NT2/D1 (cell line): ENCODE measurements at regions not wholly inside any gene's neighbourhood (a gene's known extent, or its start where the extent isn't known, plus 50 kb on each side); places are given as distances from the start of the nearest gene placed in this dataset.

Experiments
- DNase-seq: peaks from one replicate; pipeline ENCODE4 v3.0.0-alpha.2; 2011; ENCODE audit warnings: low read depth, low spot score
- H3K27me3 ChIP-seq: 2 replicates; pipeline ENCODE4 v1.6.0; 2011; ENCODE audit warnings: mild to moderate bottlenecking; ENCODE audit not compliant: insufficient read length, insufficient read depth
- H3K36me3 ChIP-seq: 2 replicates; pipeline ENCODE4 v1.6.1; 2011; ENCODE audit warnings: mild to moderate bottlenecking, low read length, mixed read lengths; ENCODE audit not compliant: insufficient read depth, insufficient read length
- H3K4me1 ChIP-seq: 2 replicates; pipeline ENCODE4 v1.5.1; 2011; ENCODE audit not compliant: insufficient read depth, insufficient read length
- H3K4me3 ChIP-seq: 2 replicates; pipeline ENCODE4 v1.5.1; 2011; ENCODE audit warnings: low read depth; ENCODE audit not compliant: insufficient read length
- H3K9ac ChIP-seq: 2 replicates; pipeline ENCODE4 v1.6.0; 2011; ENCODE audit warnings: low read depth; ENCODE audit not compliant: insufficient read length
- H3K9me3 ChIP-seq: 2 replicates; pipeline ENCODE4 v1.5.1; 2011; ENCODE audit warnings: mild to moderate bottlenecking, low read length; ENCODE audit not compliant: insufficient read depth
- SUZ12 ChIP-seq: IDR thresholded peaks from 2 replicates; pipeline ENCODE4 v1.6.1; 2011; ENCODE audit not compliant: insufficient read length, insufficient read depth; ENCODE audit errors: extremely low read depth
- YY1 ChIP-seq: IDR thresholded peaks from 2 replicates; pipeline ENCODE4 v1.6.1; 2011; ENCODE audit not compliant: insufficient read length, insufficient read depth
- ZNF274 ChIP-seq: IDR thresholded peaks from 2 replicates; pipeline ENCODE4 v1.6.1; 2011; ENCODE audit warnings: mild to moderate bottlenecking, low read depth, low read length

DNA sequence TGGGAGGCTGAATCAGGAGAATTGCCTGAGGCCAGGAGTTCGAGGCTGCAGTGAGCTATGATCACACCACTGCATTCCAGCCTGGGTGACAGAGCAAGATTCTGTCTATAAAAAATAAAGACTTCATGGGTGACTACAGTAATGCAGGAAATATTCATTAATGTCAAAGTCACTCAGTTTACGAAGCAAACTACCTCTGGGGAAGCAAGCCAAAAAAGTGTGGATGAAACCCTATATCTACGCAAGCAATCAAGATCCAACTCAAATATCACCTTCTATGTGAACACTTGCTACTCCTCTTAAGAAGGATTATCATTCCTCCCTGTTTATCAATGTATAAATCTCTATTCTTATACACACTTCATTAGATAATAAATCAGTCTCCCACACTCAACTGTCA, 434.8 kb downstream of the SETD4 start:
- no peaks in the 10 kb centered on the region for H3K36me3 ChIP-seq
- H3K4me3 ChIP-seq = no peak overlapping the region
- no peaks in the 10 kb centered on the region for H3K27me3 ChIP-seq
- no peak for DNase-seq
- H3K9me3 ChIP-seq = peaks cover 13% of the 10 kb centered on the region
- peaks cover 2% of the 10 kb centered on the region for H3K4me1 ChIP-seq
- TF ChIP-seq SUZ12 = no peak
- no peak for TF ChIP-seq ZNF274
- TF ChIP-seq YY1 = no peak
- no peak overlapping the region for H3K9ac ChIP-seq

DNA sequence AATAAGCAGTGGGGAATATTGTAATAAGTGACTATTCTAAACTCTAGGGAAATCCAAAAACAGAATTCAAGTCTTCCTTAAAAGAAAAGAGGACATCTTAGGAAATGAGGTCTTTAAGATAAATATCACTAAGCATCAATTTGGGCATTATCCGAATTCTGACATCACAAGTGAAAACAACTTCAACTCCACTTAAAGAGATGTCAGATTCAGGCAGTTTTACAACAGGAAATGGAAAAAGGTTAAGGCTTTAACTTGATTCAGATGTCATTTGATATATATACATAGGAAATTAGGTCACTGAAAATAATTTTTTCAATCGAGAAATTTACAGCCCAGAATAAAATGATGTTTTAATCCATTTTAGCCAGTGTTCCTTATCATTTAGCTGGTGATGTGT, 435.4 kb downstream of the SETD4 start:
- H3K9ac ChIP-seq = no peak overlapping the region
- H3K4me3 ChIP-seq = no peak overlapping the region
- no peak for DNase-seq
- H3K36me3 ChIP-seq = no peaks in the 10 kb centered on the region
- peaks cover 2% of the 10 kb centered on the region for H3K4me1 ChIP-seq
- TF ChIP-seq ZNF274 (no peak), YY1 (no peak), SUZ12 (no peak)
- peaks cover 16% of the 10 kb centered on the region for H3K9me3 ChIP-seq
- no peaks in the 10 kb centered on the region for H3K27me3 ChIP-seq

DNA sequence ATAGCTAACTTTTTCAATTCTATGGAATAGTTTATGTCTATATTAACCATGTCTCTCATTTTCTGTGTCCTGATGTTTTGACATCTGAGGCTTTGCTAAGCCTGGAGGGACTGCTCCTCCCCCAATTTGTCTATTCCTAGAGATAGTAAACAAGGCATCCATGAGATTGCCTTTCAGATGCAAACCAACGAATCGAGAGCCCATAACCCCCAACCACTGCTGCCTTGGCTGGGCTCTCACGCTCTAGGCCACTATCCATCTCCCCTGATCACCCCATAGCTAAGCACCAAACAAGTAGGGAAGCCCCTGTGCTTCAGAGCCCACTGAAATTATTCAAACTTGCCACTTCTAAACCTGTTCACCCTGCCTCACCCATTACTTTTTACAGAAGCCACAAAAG, 437.7 kb downstream of the SETD4 start:
- Histone ChIP-seq H3K9me3 (peaks cover 16% of the 10 kb centered on the region), H3K4me3 (no peak overlapping the region), H3K9ac (no peak overlapping the region), H3K4me1 (no peaks in the 10 kb centered on the region), H3K27me3 (no peaks in the 10 kb centered on the region), H3K36me3 (no peaks in the 10 kb centered on the region)
- TF ChIP-seq SUZ12 = no peak
- DNase-seq = peak; percentile 54

DNA sequence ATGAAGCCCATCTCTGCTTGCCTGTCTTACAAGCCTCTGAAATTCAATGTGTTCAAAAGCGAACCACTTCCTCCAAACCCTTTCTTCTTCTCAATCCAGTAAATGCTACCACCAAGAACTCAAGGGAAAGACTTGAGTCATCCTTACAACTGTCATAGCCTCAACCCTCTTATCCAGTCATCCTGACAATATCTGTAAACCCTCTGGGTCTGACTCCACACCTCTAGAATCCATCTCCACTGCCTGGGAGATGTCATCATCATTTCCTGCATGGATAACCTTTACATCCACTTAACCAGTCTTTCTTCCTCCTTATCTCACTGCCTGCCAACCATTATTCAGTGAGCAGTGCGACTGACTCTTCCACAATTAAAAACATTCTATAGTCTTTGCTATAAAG, 441.1 kb downstream of the SETD4 start:
- Histone ChIP-seq H3K4me1 (peaks cover 2% of the 10 kb centered on the region), H3K9me3 (peaks cover 33% of the 10 kb centered on the region), H3K36me3 (no peaks in the 10 kb centered on the region), H3K27me3 (no peaks in the 10 kb centered on the region), H3K4me3 (no peak overlapping the region), H3K9ac (no peak overlapping the region)
- no peak for DNase-seq
- TF ChIP-seq ZNF274 (no peak), YY1 (no peak), SUZ12 (no peak)

DNA sequence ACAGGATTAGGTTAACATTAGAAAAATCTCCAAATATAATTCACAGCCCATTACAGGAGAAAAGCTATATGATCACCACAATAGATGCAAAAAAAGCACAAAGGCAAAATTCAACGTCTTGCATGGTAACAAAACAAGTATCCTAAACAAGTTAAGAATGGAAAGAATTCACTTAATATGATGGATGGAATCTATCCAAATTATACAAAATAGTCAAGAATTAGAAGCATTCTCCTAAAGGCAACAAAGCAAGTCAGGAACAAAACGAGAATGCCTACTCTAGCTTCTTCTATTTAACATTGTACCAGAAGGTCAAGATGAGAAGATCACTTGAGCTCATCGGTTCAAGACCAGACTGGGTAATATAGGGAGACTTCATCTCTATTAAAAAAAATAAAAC, 442.8 kb downstream of the SETD4 start:
- no peak for TF ChIP-seq ZNF274
- TF ChIP-seq SUZ12 = no peak
- no peak for TF ChIP-seq YY1
- H3K4me1 ChIP-seq = peaks cover 4% of the 10 kb centered on the region
- no peak overlapping the region for H3K4me3 ChIP-seq
- no peak overlapping the region for H3K9ac ChIP-seq
- peaks cover 34% of the 10 kb centered on the region for H3K9me3 ChIP-seq
- DNase-seq = no peak
- H3K27me3 ChIP-seq = no peaks in the 10 kb centered on the region
- H3K36me3 ChIP-seq = no peaks in the 10 kb centered on the region

DNA sequence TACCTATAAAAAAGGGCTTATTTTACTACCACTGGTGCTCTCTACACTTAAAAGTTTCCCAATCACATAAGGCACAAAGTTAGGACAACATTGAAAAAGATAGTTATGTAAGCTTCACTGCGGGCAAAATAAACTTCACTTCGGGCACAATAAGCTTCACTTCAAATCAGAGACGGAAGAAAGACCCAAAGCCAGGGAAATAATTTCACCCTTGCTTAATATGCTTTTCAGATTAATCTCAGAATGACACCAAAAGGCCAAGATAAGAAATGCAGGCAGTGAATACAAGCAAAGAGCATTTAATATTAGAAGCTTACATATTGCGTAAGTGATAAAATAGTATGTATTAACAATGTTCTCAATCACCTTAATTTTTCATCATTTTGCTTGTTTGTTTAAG, 444.2 kb downstream of the SETD4 start:
- TF ChIP-seq YY1 = no peak
- no peak for TF ChIP-seq SUZ12
- TF ChIP-seq ZNF274 = no peak
- peaks cover 4% of the 10 kb centered on the region for H3K4me1 ChIP-seq
- no peaks in the 10 kb centered on the region for H3K36me3 ChIP-seq
- DNase-seq = no peak
- peaks cover 26% of the 10 kb centered on the region for H3K9me3 ChIP-seq
- H3K9ac ChIP-seq = no peak overlapping the region
- H3K4me3 ChIP-seq = no peak overlapping the region
- no peaks in the 10 kb centered on the region for H3K27me3 ChIP-seq

DNA sequence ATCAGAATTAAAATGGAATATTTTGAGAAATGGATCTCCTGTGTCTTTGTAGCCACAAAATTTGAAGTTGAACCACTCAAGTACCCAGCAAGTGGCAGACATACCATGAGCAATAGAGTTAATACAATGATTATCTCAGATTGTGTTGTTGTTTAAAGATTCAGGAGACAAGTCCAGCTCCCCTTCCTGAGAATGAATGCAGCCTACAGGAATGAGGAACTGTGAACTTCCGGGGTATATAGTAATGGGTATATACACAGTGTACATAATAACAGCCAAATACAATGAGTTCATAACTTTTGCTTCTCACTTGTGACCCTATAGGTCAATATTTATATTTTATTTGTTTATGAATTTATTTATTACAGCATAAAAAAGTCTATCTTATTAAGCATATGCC, 445.0 kb downstream of the SETD4 start:
- TF ChIP-seq ZNF274 (no peak), SUZ12 (no peak), YY1 (no peak)
- Histone ChIP-seq H3K4me1 (peaks cover 4% of the 10 kb centered on the region), H3K9ac (no peak overlapping the region), H3K9me3 (peaks cover 18% of the 10 kb centered on the region), H3K4me3 (no peak overlapping the region), H3K27me3 (no peaks in the 10 kb centered on the region), H3K36me3 (no peaks in the 10 kb centered on the region)
- DNase-seq = no peak

DNA sequence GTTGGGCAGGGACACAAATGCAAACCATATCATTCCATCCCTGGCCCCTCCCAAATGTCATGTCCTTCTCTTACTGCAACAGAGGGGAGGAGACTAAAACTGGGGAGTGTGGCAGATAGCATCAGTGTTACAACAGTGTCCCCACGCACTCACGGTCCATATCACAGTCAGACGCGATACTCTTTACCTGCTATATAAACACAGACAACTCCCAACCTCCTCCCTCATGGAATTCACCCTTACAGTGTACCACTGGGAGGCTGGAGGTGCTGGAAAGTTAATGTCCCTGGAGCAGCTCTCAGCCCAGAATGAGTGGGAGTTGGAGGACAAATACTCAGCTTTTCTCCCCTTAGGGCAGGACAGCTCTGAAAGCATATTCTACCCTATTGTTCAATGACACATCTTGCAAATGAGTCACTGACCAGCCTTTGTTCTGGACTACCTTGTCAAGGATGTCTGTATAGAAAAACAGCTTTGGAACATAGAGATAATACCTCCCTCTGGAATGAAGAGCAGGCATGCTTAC, 445.9 kb downstream of the SETD4 start:
- TF ChIP-seq ZNF274 = no peak
- no peak for TF ChIP-seq SUZ12
- TF ChIP-seq YY1 = no peak
- peaks cover 4% of the 10 kb centered on the region for H3K4me1 ChIP-seq
- peaks cover 18% of the 10 kb centered on the region for H3K9me3 ChIP-seq
- no peak overlapping the region for H3K4me3 ChIP-seq
- DNase-seq = no peak
- H3K9ac ChIP-seq = no peak overlapping the region
- H3K36me3 ChIP-seq = no peaks in the 10 kb centered on the region
- H3K27me3 ChIP-seq = no peaks in the 10 kb centered on the region
